Small intestine (tissue), 7 donors: ENCODE measurements at regions not wholly inside any gene's neighbourhood (a gene's known extent, or its start where the extent isn't known, plus 50 kb on each side); places are given as distances from the start of the nearest gene placed in this dataset.

Experiments
- DNase-seq, 2 donors: peaks; one replicate each; pipeline versions ENCODE4 v3.0.0 to v3.0.0-alpha.2; 2013
- FAIRE-seq: peaks from 2 replicates; lab custom pipeline; 2012; peaks lifted over from hg19 to GRCh38; lab: Jason Lieb, UNC
- H3K27ac ChIP-seq, 3 donors: one replicate each; pipeline ENCODE4 v1.5.1; 2013; ENCODE audit warnings: low read length in 2 of 3, mild to moderate bottlenecking in 2 of 3, control low read depth in 1 of 3, inconsistent platforms in 1 of 3, low read depth in 1 of 3, moderate library complexity in 1 of 3
- H3K27me3 ChIP-seq, 3 donors: one replicate each; pipeline ENCODE4 v1.6.1; 2013; ENCODE audit warnings: low read length in 3 of 3, inconsistent platforms in 1 of 3; ENCODE audit not compliant: control insufficient read depth in 3 of 3, insufficient read depth in 3 of 3
- H3K36me3 ChIP-seq, 3 donors: one replicate each; pipeline ENCODE4 v1.6.1; 2013; ENCODE audit warnings: low read length in 3 of 3, inconsistent platforms in 1 of 3, low read depth in 1 of 3, mild to moderate bottlenecking in 1 of 3, moderate library complexity in 1 of 3; ENCODE audit not compliant: control insufficient read depth in 3 of 3, insufficient read depth in 2 of 3
- H3K4me1 ChIP-seq, 3 donors: one replicate each; pipeline ENCODE4 v1.6.1; 2013; ENCODE audit warnings: low read length in 2 of 3, inconsistent platforms in 1 of 3, low read depth in 1 of 3, mild to moderate bottlenecking in 1 of 3, moderate library complexity in 1 of 3; ENCODE audit not compliant: control insufficient read depth in 3 of 3, insufficient read depth in 2 of 3
- H3K4me3 ChIP-seq, 3 donors: one replicate each; pipeline ENCODE4 v1.5.1; 2013; ENCODE audit warnings: low read length in 3 of 3, control low read depth in 1 of 3, inconsistent platforms in 1 of 3, low read depth in 1 of 3, mild to moderate bottlenecking in 1 of 3, moderate library complexity in 1 of 3
- H3K9me3 ChIP-seq, 2 donors: one replicate each; pipeline ENCODE4 v1.6.1; 2013; ENCODE audit warnings: low read depth in 1 of 2, low read length in 1 of 2; ENCODE audit not compliant: control insufficient read depth in 2 of 2, insufficient read depth in 1 of 2
- WGBS, 3 donors: extraction: QIAGEN DNeasy Blood & Tissue Kit; methylation state at CpG; one replicate each; pipeline ENCODE4 v1.1.7; 2013; 5-methylcytosine and 5-hydroxymethylcytosine counted together
- donor health status: healthy with polysubstance abuse.
- donor health status: control.
- donor health status: control.
- donor health status: Bipolar disorder and iron deficiency.
- donor health status: healthy.

DNA sequence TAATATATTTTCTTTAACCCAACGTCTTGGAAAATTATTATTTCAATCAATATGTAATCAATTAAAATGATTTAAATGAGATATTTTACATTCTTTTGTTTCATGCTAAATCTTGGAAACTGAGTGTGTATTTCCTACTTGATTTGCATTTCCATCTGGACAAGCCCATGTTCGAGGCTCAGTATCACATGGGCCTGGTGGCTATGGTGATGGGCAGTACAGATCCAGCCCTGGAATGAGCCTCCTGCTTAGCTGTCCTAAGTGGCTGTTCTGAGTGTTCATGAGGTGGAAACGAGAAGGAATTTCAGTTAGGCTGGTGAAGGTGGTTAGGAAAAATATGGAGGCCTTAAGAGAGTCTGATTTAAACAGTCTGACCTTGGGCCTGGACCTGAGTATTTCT lies 73.0 kb upstream of the ATXN1 start:
- Histone ChIP-seq H3K27me3 (no peaks in the 10 kb centered on the region), H3K9me3 (no peaks in the 10 kb centered on the region), H3K36me3 (no peaks in the 10 kb centered on the region), H3K4me3 (no peak overlapping the region), H3K4me1 (peaks cover 0 to 4% (median 0%) of the 10 kb centered on the region in 3 donors), H3K27ac (no peak overlapping the region)
- DNase-seq (no peak), FAIRE-seq (no peak)
- WGBS, 3 donors, result 71 to 86% (median 75%) methylated on average over 3 of the region's 3 CpGs

- no peak overlapping the region for H3K27ac ChIP-seq
- no peaks in the 10 kb centered on the region for H3K27me3 ChIP-seq
- DNase-seq (no peak), FAIRE-seq (no peak)
- H3K4me3 ChIP-seq, result no peak overlapping the region
- WGBS, 3 donors, result 76 to 89% (median 86%) methylated on average over 6 of the region's 6 CpGs
- no peaks in the 10 kb centered on the region for H3K9me3 ChIP-seq
- H3K36me3 ChIP-seq, result no peaks in the 10 kb centered on the region
- peaks cover 0 to 4% (median 0%) of the 10 kb centered on the region in 3 donors for H3K4me1 ChIP-seq
Measured at GRCh38 chr6:16832721-16833120, 71.5 kb upstream of the ATXN1 start.

DNA sequence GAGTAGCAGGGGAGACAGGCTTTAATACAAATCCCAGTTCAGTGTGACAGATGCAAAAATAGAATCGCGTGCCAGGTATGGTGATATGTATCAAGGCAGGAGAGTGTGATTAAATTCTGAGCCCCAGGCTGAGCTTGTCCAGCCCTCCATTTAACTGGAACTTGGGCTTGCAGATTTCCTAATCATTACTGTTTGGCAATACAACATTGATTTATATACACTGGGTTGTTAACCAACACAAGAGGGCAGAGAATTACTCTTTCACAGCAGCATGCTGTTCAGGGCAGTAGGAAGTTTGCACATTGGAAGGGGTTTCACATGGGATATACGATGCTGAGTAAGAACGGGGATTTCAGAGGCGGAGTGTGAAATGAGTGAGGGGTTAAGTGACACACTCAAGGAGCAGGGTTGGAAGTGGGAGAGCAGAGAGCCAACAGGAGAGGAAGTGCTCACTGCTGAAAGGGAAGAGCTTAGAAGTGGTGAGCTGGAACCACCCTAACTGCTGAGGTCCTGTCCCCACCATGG lies 70.8 kb upstream of the ATXN1 start:
- H3K27me3 ChIP-seq, result no peaks in the 10 kb centered on the region
- no peaks in the 10 kb centered on the region for H3K9me3 ChIP-seq
- no peak overlapping the region for H3K27ac ChIP-seq
- DNase-seq, result no peak
- peaks cover 0 to 4% (median 0%) of the 10 kb centered on the region in 3 donors for H3K4me1 ChIP-seq
- FAIRE-seq, result no peak
- H3K36me3 ChIP-seq, result no peaks in the 10 kb centered on the region
- no peak overlapping the region for H3K4me3 ChIP-seq
- WGBS, 3 donors, result 81 to 93% (median 86%) methylated on average over 5 of the region's 5 CpGs

GRCh38 chr6:16831136-16831535 lies 69.9 kb upstream of the ATXN1 start:
- no peaks in the 10 kb centered on the region for H3K27me3 ChIP-seq
- FAIRE-seq, result no peak
- 77 to 85% (median 82%) methylated on average over 8 of the region's 8 CpGs for WGBS, 3 donors
- no peak overlapping the region for H3K4me3 ChIP-seq
- H3K4me1 ChIP-seq, result peaks cover 0 to 4% (median 0%) of the 10 kb centered on the region in 3 donors
- no peaks in the 10 kb centered on the region for H3K36me3 ChIP-seq
- H3K9me3 ChIP-seq, result no peaks in the 10 kb centered on the region
- no peak for DNase-seq
- H3K27ac ChIP-seq, result no peak overlapping the region

GRCh38 chr6:16828058-16828457 lies 66.8 kb upstream of the ATXN1 start:
- Histone ChIP-seq H3K4me1 (no peaks in the 10 kb centered on the region), H3K4me3 (no peak overlapping the region), H3K9me3 (no peaks in the 10 kb centered on the region), H3K27me3 (peaks cover 0 to 3% (median 0%) of the 10 kb centered on the region in 3 donors), H3K27ac (no peak overlapping the region), H3K36me3 (no peaks in the 10 kb centered on the region)
- FAIRE-seq (no peak), DNase-seq (no peak)
- 75 to 89% (median 83%) methylated on average over 2 of the region's 2 CpGs for WGBS, 3 donors

DNA sequence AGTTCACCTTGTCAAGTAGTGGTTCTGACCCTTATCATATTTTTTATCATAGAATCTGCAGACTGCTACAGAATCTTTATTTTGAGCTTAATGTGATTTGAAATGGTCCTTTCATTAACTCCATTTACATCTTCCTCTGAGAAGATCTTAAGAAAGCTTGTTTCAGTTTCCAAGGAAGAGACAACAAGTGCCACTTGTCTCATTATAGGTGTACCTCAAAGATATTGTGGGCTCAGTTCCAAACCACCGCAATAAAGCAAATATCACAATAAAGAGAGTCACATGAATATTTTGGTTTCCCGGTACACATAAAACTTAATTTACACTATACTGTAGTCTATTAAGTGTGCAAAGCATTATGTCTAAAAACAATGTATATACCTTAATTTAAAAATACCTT lies 66.4 kb upstream of the ATXN1 start:
- Histone ChIP-seq H3K36me3 (no peaks in the 10 kb centered on the region), H3K27ac (no peak overlapping the region), H3K4me1 (no peaks in the 10 kb centered on the region), H3K9me3 (no peaks in the 10 kb centered on the region), H3K27me3 (peaks cover 0 to 3% (median 1%) of the 10 kb centered on the region in 3 donors), H3K4me3 (no peak overlapping the region)
- WGBS, 3 donors, result 39 to 61% (median 41%) methylated on average over 2 of the region's 2 CpGs
- DNase-seq (no peak), FAIRE-seq (no peak)

DNA sequence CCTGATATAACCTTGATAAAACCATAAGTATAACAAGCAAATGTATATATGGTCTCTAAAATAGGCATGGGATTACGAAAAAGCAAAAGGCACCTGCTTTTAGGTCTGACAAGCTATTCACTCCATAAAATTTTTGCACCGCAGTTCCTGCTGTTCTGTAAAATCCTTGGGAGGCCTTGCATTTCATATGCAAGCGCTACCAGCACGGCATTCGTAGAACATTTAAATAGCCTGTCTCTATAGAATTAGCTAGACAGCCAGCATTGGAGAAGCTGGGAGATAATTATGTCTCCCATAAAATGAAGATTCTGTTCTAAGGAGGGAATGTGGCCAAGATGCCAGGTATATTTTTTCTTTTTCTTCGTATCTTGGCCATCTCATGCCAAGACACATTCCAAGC lies 64.5 kb upstream of the ATXN1 start:
- no peaks in the 10 kb centered on the region for H3K9me3 ChIP-seq
- H3K27ac ChIP-seq, result no peak overlapping the region
- peaks cover 0 to 3% (median 1%) of the 10 kb centered on the region in 3 donors for H3K27me3 ChIP-seq
- FAIRE-seq, result no peak
- no peaks in the 10 kb centered on the region for H3K36me3 ChIP-seq
- no peak overlapping the region for H3K4me3 ChIP-seq
- DNase-seq, result no peak
- WGBS, 3 donors, result 93 to 96% (median 95%) methylated on average over 6 of the region's 6 CpGs
- H3K4me1 ChIP-seq, result no peaks in the 10 kb centered on the region

DNA sequence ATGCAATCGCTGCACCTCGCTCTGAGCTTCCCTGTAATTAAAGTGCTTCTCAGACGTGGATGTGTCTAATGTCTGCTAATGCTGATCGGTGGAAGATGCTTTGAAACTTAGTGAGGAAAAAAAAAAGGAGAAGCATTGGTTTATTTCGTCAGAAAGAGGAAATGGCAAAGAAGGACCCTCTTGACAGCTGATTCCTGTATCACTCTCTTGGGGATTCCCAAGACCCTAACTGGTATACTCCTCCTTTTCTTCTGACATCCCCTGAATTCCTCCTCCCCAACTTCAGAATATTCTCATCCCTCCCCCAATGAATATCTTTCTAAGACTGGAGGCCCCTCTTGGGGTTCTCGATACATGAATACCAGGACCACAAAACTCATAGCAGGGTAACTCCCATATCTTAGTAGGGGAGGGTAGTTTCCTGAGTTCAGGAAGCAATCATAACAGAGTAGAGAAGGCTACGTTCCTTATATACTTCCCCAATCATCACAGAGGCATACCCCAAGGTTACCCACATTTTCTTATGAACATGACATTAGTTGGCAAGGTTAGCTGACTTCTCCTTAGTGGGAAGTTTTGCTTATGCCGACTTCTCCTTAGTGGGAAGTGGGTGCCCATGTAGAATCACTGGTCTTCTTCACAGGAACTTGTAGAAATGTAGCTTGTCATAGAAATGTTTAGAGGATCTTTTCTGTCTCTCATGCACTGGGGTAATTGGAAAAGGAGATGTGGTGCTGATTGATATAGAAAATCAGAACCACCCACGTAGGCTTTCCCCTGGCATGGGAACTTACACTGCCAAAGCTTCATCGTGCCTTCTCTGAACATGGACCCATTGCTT lies 63.8 kb upstream of the ATXN1 start:
- H3K36me3 ChIP-seq, result no peaks in the 10 kb centered on the region
- peaks cover 0 to 3% (median 1%) of the 10 kb centered on the region in 3 donors for H3K27me3 ChIP-seq
- no peaks in the 10 kb centered on the region for H3K9me3 ChIP-seq
- H3K27ac ChIP-seq, result no peak overlapping the region
- no peak for DNase-seq
- WGBS, 3 donors, result 65 to 82% (median 71%) methylated on average over 10 of the region's 10 CpGs
- no peak overlapping the region for H3K4me3 ChIP-seq
- no peak for FAIRE-seq
- no peaks in the 10 kb centered on the region for H3K4me1 ChIP-seq
